ENCODE measurements at regions not wholly inside any gene's neighbourhood (a gene's known extent, or its start where the extent isn't known, plus 50 kb on each side); places are given as distances from the start of the nearest gene placed in this dataset.

DNA sequence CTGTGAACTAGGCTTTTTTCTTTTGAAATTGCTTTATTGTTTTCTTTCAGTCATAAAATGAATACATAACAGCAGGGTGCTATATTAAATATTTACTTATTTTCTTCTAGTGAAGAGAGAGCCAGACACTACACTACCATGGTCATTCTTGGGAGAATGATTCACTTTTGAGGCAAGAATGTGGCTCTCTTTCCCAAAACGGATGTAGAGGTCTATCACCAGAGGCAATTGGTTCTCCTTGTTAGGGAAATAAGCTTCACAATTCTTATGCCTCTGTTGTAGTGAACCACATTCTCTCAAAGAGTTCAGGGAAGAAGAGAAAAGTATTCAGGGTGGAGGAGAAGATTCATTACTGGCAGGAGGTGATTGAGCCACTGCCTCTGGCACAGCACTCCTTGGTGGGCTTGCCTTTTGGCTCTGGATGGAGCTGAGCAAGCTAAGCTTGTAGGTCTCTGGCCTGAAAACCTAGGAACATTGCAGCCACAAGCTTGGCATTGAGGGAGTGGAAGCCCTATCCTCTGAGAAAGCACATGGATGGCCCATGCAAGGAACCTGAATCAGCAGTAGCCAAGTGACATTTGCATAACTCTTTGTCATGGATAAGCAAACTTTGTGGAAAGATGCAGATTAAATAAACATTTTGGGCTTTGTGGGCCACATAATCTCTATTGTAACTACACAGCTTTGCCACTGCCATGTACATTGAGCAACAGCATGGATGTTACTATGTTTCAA lies 179.0 kb upstream of the TNC start:
- Histone ChIP-seq H3K9ac (ENCODE audit: low read depth in 1 of 2, low read length in 2 of 2) (no peak overlapping the region), H3K27ac (ENCODE audit: low read depth in 1 of 2, low read length in 2 of 2) (no peak overlapping the region), H3K4me1 (ENCODE audit: control insufficient read depth in 4 of 4, insufficient read depth in 4 of 4, low read length in 3 of 4) (no peaks in the 10 kb centered on the region), H3K36me3 (ENCODE audit: control insufficient read depth in 4 of 4, insufficient read depth in 3 of 4, low read depth in 1 of 4, low read length in 3 of 4) (no peaks in the 10 kb centered on the region), H3K9me3 (ENCODE audit: control insufficient read depth in 4 of 4, low read length in 3 of 4) (no peaks in the 10 kb centered on the region), H3K4me3 (ENCODE audit: low read depth in 1 of 3, low read length in 3 of 3) (no peak overlapping the region), H3K27me3 (ENCODE audit: control insufficient read depth in 4 of 4, insufficient read depth in 4 of 4, low read length in 3 of 4) (peaks cover 0 to 7% (median 0%) of the 10 kb centered on the region in 4 donors)
- TF ChIP-seq JUND (IDR thresholded peaks at IDR 0.05) (no peak), FOXA1 (IDR thresholded peaks at IDR 0.05) (no peak), HNF4A (conservative IDR thresholded peaks at IDR 0.05) (no peak), RXRA (IDR thresholded peaks at IDR 0.05) (no peak), SP1 (IDR thresholded peaks at IDR 0.05) (no peak), NR2F2 (IDR thresholded peaks at IDR 0.05) (no peak), RAD21 (IDR thresholded peaks at IDR 0.05) (no peak)
- TF ChIP-seq, protein P1, sequence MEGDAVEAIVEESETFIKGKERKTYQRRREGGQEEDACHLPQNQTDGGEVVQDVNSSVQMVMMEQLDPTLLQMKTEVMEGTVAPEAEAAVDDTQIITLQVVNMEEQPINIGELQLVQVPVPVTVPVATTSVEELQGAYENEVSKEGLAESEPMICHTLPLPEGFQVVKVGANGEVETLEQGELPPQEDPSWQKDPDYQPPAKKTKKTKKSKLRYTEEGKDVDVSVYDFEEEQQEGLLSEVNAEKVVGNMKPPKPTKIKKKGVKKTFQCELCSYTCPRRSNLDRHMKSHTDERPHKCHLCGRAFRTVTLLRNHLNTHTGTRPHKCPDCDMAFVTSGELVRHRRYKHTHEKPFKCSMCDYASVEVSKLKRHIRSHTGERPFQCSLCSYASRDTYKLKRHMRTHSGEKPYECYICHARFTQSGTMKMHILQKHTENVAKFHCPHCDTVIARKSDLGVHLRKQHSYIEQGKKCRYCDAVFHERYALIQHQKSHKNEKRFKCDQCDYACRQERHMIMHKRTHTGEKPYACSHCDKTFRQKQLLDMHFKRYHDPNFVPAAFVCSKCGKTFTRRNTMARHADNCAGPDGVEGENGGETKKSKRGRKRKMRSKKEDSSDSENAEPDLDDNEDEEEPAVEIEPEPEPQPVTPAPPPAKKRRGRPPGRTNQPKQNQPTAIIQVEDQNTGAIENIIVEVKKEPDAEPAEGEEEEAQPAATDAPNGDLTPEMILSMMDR (IDR thresholded peaks at IDR 0.05; ENCODE audit: low read depth, low read length, missing input control), result no peak
- TF ChIP-seq, protein P2, sequence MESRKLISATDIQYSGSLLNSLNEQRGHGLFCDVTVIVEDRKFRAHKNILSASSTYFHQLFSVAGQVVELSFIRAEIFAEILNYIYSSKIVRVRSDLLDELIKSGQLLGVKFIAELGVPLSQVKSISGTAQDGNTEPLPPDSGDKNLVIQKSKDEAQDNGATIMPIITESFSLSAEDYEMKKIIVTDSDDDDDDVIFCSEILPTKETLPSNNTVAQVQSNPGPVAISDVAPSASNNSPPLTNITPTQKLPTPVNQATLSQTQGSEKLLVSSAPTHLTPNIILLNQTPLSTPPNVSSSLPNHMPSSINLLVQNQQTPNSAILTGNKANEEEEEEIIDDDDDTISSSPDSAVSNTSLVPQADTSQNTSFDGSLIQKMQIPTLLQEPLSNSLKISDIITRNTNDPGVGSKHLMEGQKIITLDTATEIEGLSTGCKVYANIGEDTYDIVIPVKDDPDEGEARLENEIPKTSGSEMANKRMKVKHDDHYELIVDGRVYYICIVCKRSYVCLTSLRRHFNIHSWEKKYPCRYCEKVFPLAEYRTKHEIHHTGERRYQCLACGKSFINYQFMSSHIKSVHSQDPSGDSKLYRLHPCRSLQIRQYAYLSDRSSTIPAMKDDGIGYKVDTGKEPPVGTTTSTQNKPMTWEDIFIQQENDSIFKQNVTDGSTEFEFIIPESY (IDR thresholded peaks at IDR 0.05), result no peak
- 41% methylated on average over 1 of the region's 1 CpG for WGBS
- no peak for DNase-seq (ENCODE audit: low spot score)

DNA sequence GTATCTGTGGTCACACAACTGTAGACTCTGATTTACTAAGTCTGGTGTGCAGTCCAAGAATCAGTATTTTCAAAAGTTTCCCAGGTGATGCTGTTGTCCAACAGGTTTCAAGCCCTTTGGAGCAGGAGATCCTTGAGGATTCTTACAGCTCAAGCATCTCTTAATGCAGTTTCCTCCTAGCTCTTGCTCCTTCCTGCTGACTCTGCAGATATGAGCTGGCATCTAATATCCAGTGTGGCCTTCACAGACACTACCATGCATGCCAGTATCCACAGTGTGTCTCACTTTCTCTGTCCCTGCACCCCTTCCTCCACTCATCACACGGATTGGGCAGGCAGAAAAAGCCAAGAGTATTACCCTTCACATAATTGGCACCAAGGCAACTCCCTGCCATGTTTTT lies 182.2 kb upstream of the TNC start:
- H3K27ac ChIP-seq (ENCODE audit: low read depth in 1 of 2, low read length in 2 of 2), result no peak overlapping the region
- WGBS, result 49% methylated on average over 1 of the region's 1 CpG
- H3K4me3 ChIP-seq (ENCODE audit: low read depth in 1 of 3, low read length in 3 of 3), result no peak overlapping the region

More for the DNA sequence above, 182.2 kb upstream of the TNC start:
- TF ChIP-seq, protein P1 (IDR thresholded peaks at IDR 0.05; ENCODE audit: low read depth, low read length, missing input control), result no peak
- no peak for TF ChIP-seq TAF1 (conservative IDR thresholded peaks at IDR 0.05)
- no peak for TF ChIP-seq SP1 (IDR thresholded peaks at IDR 0.05)
- TF ChIP-seq HNF4G (IDR thresholded peaks at IDR 0.05), result no peak
- TF ChIP-seq YY1 (IDR thresholded peaks at IDR 0.05), result no peak
- TF ChIP-seq RXRA (IDR thresholded peaks at IDR 0.05), result no peak
- TF ChIP-seq, protein P3, sequence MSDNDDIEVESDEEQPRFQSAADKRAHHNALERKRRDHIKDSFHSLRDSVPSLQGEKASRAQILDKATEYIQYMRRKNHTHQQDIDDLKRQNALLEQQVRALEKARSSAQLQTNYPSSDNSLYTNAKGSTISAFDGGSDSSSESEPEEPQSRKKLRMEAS (IDR thresholded peaks at IDR 0.05), result no peak
- TF ChIP-seq NR2F2 (IDR thresholded peaks at IDR 0.05), result no peak
- no peak for TF ChIP-seq FOXA2 (IDR thresholded peaks at IDR 0.05)
- no peak for TF ChIP-seq FOXA1 (IDR thresholded peaks at IDR 0.05)
- TF ChIP-seq JUND (IDR thresholded peaks at IDR 0.05), result no peak
- TF ChIP-seq EGR1 (IDR thresholded peaks at IDR 0.05; ENCODE audit: low read depth in 2 of 2), result no peak
- TF ChIP-seq RAD21 (IDR thresholded peaks at IDR 0.05), result no peak
- Histone ChIP-seq H3K9ac (ENCODE audit: low read depth in 1 of 2, low read length in 2 of 2) (no peak overlapping the region), H3K27me3 (ENCODE audit: control insufficient read depth in 4 of 4, insufficient read depth in 4 of 4, low read length in 3 of 4) (peaks cover 0 to 7% (median 0%) of the 10 kb centered on the region in 4 donors), H3K9me3 (ENCODE audit: control insufficient read depth in 4 of 4, low read length in 3 of 4) (no peaks in the 10 kb centered on the region), H3K36me3 (ENCODE audit: control insufficient read depth in 4 of 4, insufficient read depth in 3 of 4, low read depth in 1 of 4, low read length in 3 of 4) (no peaks in the 10 kb centered on the region), H3K4me1 (ENCODE audit: control insufficient read depth in 4 of 4, insufficient read depth in 4 of 4, low read length in 3 of 4) (no peaks in the 10 kb centered on the region)
- no peak for DNase-seq (ENCODE audit: low spot score)

Measured in liver (tissue), 8 donors.